B cell (primary cell): ENCODE measurements at regions not wholly inside any gene's neighbourhood (a gene's known extent, or its start where the extent isn't known, plus 50 kb on each side); places are given as distances from the start of the nearest gene placed in this dataset.

Source experiments
- ATAC-seq: fragments of 200-7000 bp; cut with Tn5 transposase; one replicate; pipeline ENCODE4 v1.10.0; 2021; ENCODE audit warnings: low read depth, mild to moderate bottlenecking, moderate number of reproducible peaks, moderate library complexity
- CTCF ChIA-PET: fragments of 350-600 bp; sonication (Branson Sonifier 250); formaldehyde crosslinking; loops from one replicate; lab custom pipeline; 2021; ENCODE audit warnings: antibody characterized with exemption, inconsistent platforms; lab: Charles Lee
- POLR2A ChIA-PET: fragments of 350-600 bp; sonication (Branson Sonifier 250); formaldehyde crosslinking; loops from one replicate; lab custom pipeline; 2021; ENCODE audit warnings: antibody characterized with exemption; lab: Charles Lee
- DNase-seq: peaks from one replicate; pipeline ENCODE4 v3.0.0; 2013
- H2AFZ ChIP-seq: 2 replicates; pipeline ENCODE4 v1.6.1; 2012; ENCODE audit warnings: mild to moderate bottlenecking, low read depth, low read length; ENCODE audit not compliant: insufficient read depth, poor library complexity, severe bottlenecking
- H3K27ac ChIP-seq, 2 donors: 1 replicate in 1 of 2; 2 replicates in 1 of 2; pipeline ENCODE4 v1.5.1; 2012 to 2013; ENCODE audit warnings: low read length in 2 of 2, mild to moderate bottlenecking in 2 of 2, moderate library complexity in 1 of 2
- H3K27me3 ChIP-seq, 4 experiments: fragments of 200-600 bp in 1 of 4; sonication (generic) in 1 of 4; replicated peaks in 1 of 4; 1 replicate in 2 of 4; 2 replicates in 2 of 4; pipeline versions ENCODE4 v1.6.1 to v1.7.0; 2013 to 2016; ENCODE audit warnings: low read length in 3 of 4, mild to moderate bottlenecking in 2 of 4, mixed read lengths in 1 of 4, moderate library complexity in 1 of 4; ENCODE audit not compliant: insufficient read depth in 4 of 4, control insufficient read depth in 3 of 4; ENCODE audit errors: control extremely low read depth in 1 of 4
- H3K36me3 ChIP-seq, 2 experiments: replicated peaks in 1 of 2; 1 replicate in 1 of 2; 2 replicates in 1 of 2; pipeline versions ENCODE4 v1.6.1 to v1.7.1; 2013; ENCODE audit warnings: low read length in 1 of 2; ENCODE audit not compliant: insufficient read depth in 2 of 2, control insufficient read depth in 1 of 2; ENCODE audit errors: control extremely low read depth in 1 of 2, extremely low read depth in 1 of 2
- H3K4me1 ChIP-seq, 2 donors: fragments of 200-600 bp in 1 of 2; sonication (generic) in 1 of 2; 1 replicate in 1 of 2; 2 replicates in 1 of 2; pipeline versions ENCODE4 v1.5.1 to v1.6.1; 2013 to 2017; ENCODE audit warnings: low read length in 2 of 2; ENCODE audit not compliant: control insufficient read depth in 2 of 2, insufficient read depth in 2 of 2
- H3K4me2 ChIP-seq: replicated peaks from 2 replicates; pipeline ENCODE3; 2012; ENCODE audit warnings: mild to moderate bottlenecking, low read depth, low read length; ENCODE audit not compliant: poor library complexity, severe bottlenecking
- H3K4me3 ChIP-seq, 5 experiments: fragments of 200-600 bp in 1 of 5; sonication (generic) in 1 of 5; 1 replicate in 3 of 5; 2 replicates in 2 of 5; pipeline versions ENCODE4 v1.5.1 to v1.7.0; 2011 to 2016; ENCODE audit warnings: low read length in 4 of 5, mild to moderate bottlenecking in 4 of 5, low read depth in 2 of 5, control low read depth in 1 of 5, moderate library complexity in 1 of 5; ENCODE audit not compliant: insufficient read depth in 1 of 5; ENCODE audit errors: control extremely low read depth in 1 of 5, extremely low read depth in 1 of 5
- H3K79me2 ChIP-seq: fragments of 200-600 bp; sonication (generic); one replicate; pipeline ENCODE4 v1.6.0; 2016; ENCODE audit warnings: low read length; ENCODE audit not compliant: control insufficient read depth, insufficient read depth
- H3K9ac ChIP-seq: fragments of 200-600 bp; sonication (generic); 2 replicates; pipeline ENCODE4 v1.6.1; 2017; ENCODE audit warnings: mild to moderate bottlenecking, low read length, moderate library complexity
- H3K9me3 ChIP-seq, 3 donors: one replicate each; pipeline versions ENCODE4 v1.6.1 to v1.7.1; 2013; ENCODE audit warnings: low read length in 2 of 3; ENCODE audit not compliant: control insufficient read depth in 2 of 3, insufficient read depth in 1 of 3; ENCODE audit errors: control extremely low read depth in 1 of 3
- H4K20me1 ChIP-seq: 2 replicates; pipeline ENCODE4 v1.6.0; 2012; ENCODE audit warnings: mild to moderate bottlenecking, low read length; ENCODE audit not compliant: insufficient read depth, control insufficient read depth, poor library complexity, severe bottlenecking
- H3K27ac Mint-ChIP-seq: one replicate; pipeline ENCODE4 v1.8.0; 2021; ENCODE audit warnings: mixed read lengths
- H3K27me3 Mint-ChIP-seq: one replicate; pipeline ENCODE4 v1.8.0; 2021; ENCODE audit warnings: mixed read lengths
- H3K4me1 Mint-ChIP-seq: one replicate; pipeline ENCODE4 v1.8.0; 2021; ENCODE audit warnings: mixed read lengths
- H3K4me3 Mint-ChIP-seq: one replicate; pipeline ENCODE4 v1.8.0; 2021; ENCODE audit warnings: mixed read lengths
- H3K9me3 Mint-ChIP-seq: one replicate; pipeline ENCODE4 v1.8.0; 2022; ENCODE audit warnings: mixed read lengths; ENCODE audit not compliant: insufficient read depth
- CTCF ChIP-seq: fragments of 200-600 bp; IDR thresholded peaks from one replicate; pipeline ENCODE4 v1.8.0; 2022; ENCODE audit warnings: antibody characterized with exemption, mild to moderate bottlenecking
- EZH2 ChIP-seq: IDR thresholded peaks from 2 replicates; pipeline ENCODE4 v1.6.1; 2012; ENCODE audit warnings: borderline replicate concordance, low read depth, mild to moderate bottlenecking, moderate library complexity, low read length; ENCODE audit not compliant: insufficient read depth, poor library complexity, severe bottlenecking
- WGBS: methylation state at CpG from one replicate; pipeline ENCODE4 v1.1.5; 2013; ENCODE audit warnings: missing lambda C conversion rate; ENCODE audit not compliant: insufficient coverage; 5-methylcytosine and 5-hydroxymethylcytosine counted together
- intact Hi-C: fragments of 100-400 bp; cut with micrococcal nuclease; formaldehyde crosslinking; loops from one replicate; pipeline ENCODE4 v1.10.0; 2022

GRCh38 chr3:159178209-159178897 lies 376.5 kb downstream of the MFSD1 start:
- intact Hi-C loops: no loop called here
- TF ChIP-seq EZH2 (no peak), CTCF (no peak)
- Histone ChIP-seq H4K20me1 (no peaks in the 10 kb centered on the region), H3K27me3 (no peaks in the 10 kb centered on the region), H3K27ac (no peak overlapping the region), H3K79me2 (no peaks in the 10 kb centered on the region), H3K4me1 (no peaks in the 10 kb centered on the region), H3K4me3 (no peak overlapping the region), H2AFZ (no peak overlapping the region), H3K4me2 (no peak overlapping the region), H3K36me3 (no peaks in the 10 kb centered on the region), H3K9ac (no peak overlapping the region), H3K9me3 (no peaks in the 10 kb centered on the region)
- Mint-ChIP-seq H3K27ac (no peak overlapping the region), H3K4me1 (no peaks in the 10 kb centered on the region), H3K27me3 (peaks cover 12% of the 10 kb centered on the region), H3K4me3 (no peak overlapping the region), H3K9me3 (no peaks in the 10 kb centered on the region)
- CTCF ChIA-PET: no interaction called here
- POLR2A ChIA-PET: no interaction called here
- WGBS: no CpG with 5 or more reads among the region's 4 CpGs
- no peak for DNase-seq
- ATAC-seq: no peak

DNA sequence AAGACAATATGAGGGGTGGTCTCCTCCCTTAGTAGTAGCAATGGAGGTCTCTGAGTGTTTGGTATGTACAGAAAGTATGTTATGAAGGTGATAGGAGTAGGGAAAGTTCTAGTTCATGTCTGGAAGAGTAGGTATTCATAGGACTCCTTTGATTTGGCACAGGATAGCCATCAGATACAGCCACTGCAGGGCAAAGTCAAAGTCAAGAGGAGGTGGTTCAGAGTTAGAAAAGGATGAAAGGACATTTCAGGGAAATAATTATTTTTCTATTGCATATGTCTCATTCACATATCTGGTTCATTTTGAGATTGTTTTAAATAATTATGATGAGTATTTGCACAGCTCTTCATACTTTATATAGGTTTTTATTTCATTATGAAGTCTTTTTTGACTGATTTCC lies 381.1 kb downstream of the MFSD1 start:
- Histone ChIP-seq H3K79me2 (no peaks in the 10 kb centered on the region), H3K4me3 (no peak overlapping the region), H3K9ac (no peak overlapping the region), H3K4me2 (no peak overlapping the region), H2AFZ (no peak overlapping the region), H4K20me1 (no peaks in the 10 kb centered on the region), H3K27ac (no peak overlapping the region), H3K4me1 (peaks cover 10 to 28% of the 10 kb centered on the region in 2 donors), H3K27me3 (no peaks in the 10 kb centered on the region), H3K36me3 (no peaks in the 10 kb centered on the region), H3K9me3 (no peaks in the 10 kb centered on the region)
- CTCF ChIA-PET: no interaction called here
- H3K4me3 Mint-ChIP-seq: no peak overlapping the region
- peaks cover 8% of the 10 kb centered on the region for H3K27me3 Mint-ChIP-seq
- no peak for DNase-seq
- POLR2A ChIA-PET: no interaction called here
- TF ChIP-seq EZH2 (no peak), CTCF (no peak)
- H3K27ac Mint-ChIP-seq: no peak overlapping the region
- peaks cover 24% of the 10 kb centered on the region for H3K4me1 Mint-ChIP-seq
- no peak for ATAC-seq
- H3K9me3 Mint-ChIP-seq: no peaks in the 10 kb centered on the region
- intact Hi-C loops: no loop called here
